H9 (cell line): ENCODE measurements at regions not wholly inside any gene's neighbourhood (a gene's known extent, or its start where the extent isn't known, plus 50 kb on each side); places are given as distances from the start of the nearest gene placed in this dataset.

Source experiments
- DNase-seq: peaks from one replicate; pipeline ENCODE4 v3.0.0-alpha.2; 2017
- H2AFZ ChIP-seq: one replicate; pipeline ENCODE4 v1.6.1; 2013; ENCODE audit warnings: mild to moderate bottlenecking, low read length, control low read depth, moderate library complexity
- H2AK5ac ChIP-seq: 2 replicates; pipeline ENCODE4 v1.6.1; 2013; ENCODE audit warnings: low read length, control low read depth, mixed read lengths; ENCODE audit not compliant: insufficient read length
- H2BK120ac ChIP-seq: one replicate; pipeline ENCODE4 v1.6.1; 2013; ENCODE audit warnings: low read depth, mild to moderate bottlenecking, low read length, control low read depth, inconsistent platforms; ENCODE audit not compliant: poor library complexity, severe bottlenecking
- H2BK12ac ChIP-seq: 2 replicates; pipeline ENCODE4 v1.6.1; 2013; ENCODE audit warnings: low read length, control low read depth, mixed read lengths, low read depth; ENCODE audit not compliant: insufficient read length
- H2BK15ac ChIP-seq: 2 replicates; pipeline ENCODE4 v1.6.1; 2013; ENCODE audit warnings: low read depth, low read length, control low read depth
- H2BK20ac ChIP-seq: one replicate; pipeline ENCODE4 v1.6.1; 2013; ENCODE audit warnings: low read depth, mild to moderate bottlenecking, low read length, control low read depth, inconsistent platforms; ENCODE audit not compliant: poor library complexity, severe bottlenecking
- H2BK5ac ChIP-seq: 2 replicates; pipeline ENCODE4 v1.6.1; 2013; ENCODE audit warnings: low read length, control low read depth, mixed read lengths; ENCODE audit not compliant: insufficient read length
- H3K14ac ChIP-seq: 2 replicates; pipeline ENCODE4 v1.6.1; 2013; ENCODE audit warnings: low read length, control low read depth; ENCODE audit not compliant: insufficient read depth
- H3K18ac ChIP-seq: 2 replicates; pipeline ENCODE4 v1.6.1; 2013; ENCODE audit warnings: low read depth, mild to moderate bottlenecking, mixed read lengths, low read length, control low read depth; ENCODE audit not compliant: insufficient read length
- H3K23ac ChIP-seq: 2 replicates; pipeline ENCODE4 v1.6.1; 2013; ENCODE audit warnings: low read length, control low read depth, mixed read lengths, low read depth; ENCODE audit not compliant: insufficient read length
- H3K23me2 ChIP-seq: 2 replicates; pipeline ENCODE4 v1.6.1; 2013; ENCODE audit warnings: low read depth, mild to moderate bottlenecking, mixed read lengths, low read length, control low read depth; ENCODE audit not compliant: insufficient read length, poor library complexity, severe bottlenecking
- H3K27ac ChIP-seq: 2 replicates; pipeline ENCODE4 v1.5.1; 2013; ENCODE audit warnings: low read length, control low read depth, mixed read lengths, low read depth; ENCODE audit not compliant: insufficient read length
- H3K27me3 ChIP-seq: 2 replicates; pipeline ENCODE4 v1.6.1; 2013; ENCODE audit warnings: low read length, control low read depth, inconsistent platforms; ENCODE audit not compliant: insufficient read depth
- H3K4ac ChIP-seq: 2 replicates; pipeline ENCODE4 v1.6.1; 2013; ENCODE audit warnings: low read depth, mild to moderate bottlenecking, control low read depth, inconsistent platforms, low read length, moderate library complexity
- H3K4me1 ChIP-seq: 2 replicates; pipeline ENCODE4 v1.6.1; 2013; ENCODE audit warnings: low read length, control low read depth, inconsistent platforms; ENCODE audit not compliant: insufficient read depth
- H3K4me2 ChIP-seq: 2 replicates; pipeline ENCODE4 v1.6.1; 2013; ENCODE audit warnings: low read length, control low read depth, mixed read lengths; ENCODE audit not compliant: insufficient read length, insufficient read depth
- H3K56ac ChIP-seq: 2 replicates; pipeline ENCODE4 v1.6.1; 2013; ENCODE audit warnings: low read depth, mild to moderate bottlenecking, mixed read lengths, low read length, control low read depth; ENCODE audit not compliant: insufficient read length
- H3K79me1 ChIP-seq: 2 replicates; pipeline ENCODE4 v1.6.1; 2013; ENCODE audit warnings: low read depth, mild to moderate bottlenecking, moderate library complexity, low read length, control low read depth, inconsistent platforms; ENCODE audit not compliant: insufficient read depth, poor library complexity, severe bottlenecking
- H3K79me2 ChIP-seq: 2 replicates; pipeline ENCODE4 v1.6.1; 2013; ENCODE audit warnings: low read length, control low read depth, inconsistent platforms; ENCODE audit not compliant: insufficient read depth
- H3K9ac ChIP-seq: 2 replicates; pipeline ENCODE4 v1.6.1; 2013; ENCODE audit warnings: low read length, control low read depth, mixed read lengths; ENCODE audit not compliant: insufficient read length; ENCODE audit errors: extremely low read depth
- H3K9me3 ChIP-seq: one replicate; pipeline ENCODE4 v1.6.1; 2013; ENCODE audit warnings: low read depth, low read length, inconsistent platforms; ENCODE audit not compliant: control insufficient read depth
- H3T11ph ChIP-seq: one replicate; pipeline ENCODE4 v1.6.1; 2013; ENCODE audit warnings: mild to moderate bottlenecking, low read length, control low read depth, inconsistent platforms
- H4K20me1 ChIP-seq: one replicate; pipeline ENCODE4 v1.6.1; 2013; ENCODE audit not compliant: control insufficient read depth, insufficient read length, insufficient read depth
- H4K5ac ChIP-seq: 2 replicates; pipeline ENCODE4 v1.6.1; 2013; ENCODE audit warnings: low read depth, mild to moderate bottlenecking, mixed read lengths, low read length, control low read depth; ENCODE audit not compliant: insufficient read length
- H4K8ac ChIP-seq: replicated peaks from 2 replicates; pipeline ENCODE4 v1.6.1; 2013; ENCODE audit warnings: low read length, control low read depth, mixed read lengths, low read depth; ENCODE audit not compliant: insufficient read length
- H4K91ac ChIP-seq: 2 replicates; pipeline ENCODE4 v1.6.1; 2013; ENCODE audit warnings: low read depth, mild to moderate bottlenecking, moderate library complexity, mixed read lengths, low read length, control low read depth; ENCODE audit not compliant: insufficient read length
- H3K27ac Mint-ChIP-seq, 3 experiments: 2 replicates in 2 of 3; 3 replicates in 1 of 3; pipeline ENCODE4 v1.8.0; 2020 to 2021; ENCODE audit warnings: mixed read lengths in 3 of 3, mild to moderate bottlenecking in 1 of 3, moderate library complexity in 1 of 3
- H3K27me3 Mint-ChIP-seq: 2 replicates; pipeline ENCODE4 v1.8.0; 2021; ENCODE audit warnings: low read depth, mild to moderate bottlenecking, moderate library complexity, mixed read lengths
- H3K36me3 Mint-ChIP-seq, 3 experiments: 2 replicates in 2 of 3; 3 replicates in 1 of 3; pipeline ENCODE4 v1.8.0; 2020 to 2021; ENCODE audit warnings: low read depth in 3 of 3, mixed read lengths in 3 of 3; ENCODE audit not compliant: insufficient read depth in 1 of 3
- H3K4me1 Mint-ChIP-seq, 2 experiments: 2 replicates each; pipeline ENCODE4 v1.8.0; 2020; ENCODE audit warnings: mixed read lengths in 2 of 2
- H3K4me3 Mint-ChIP-seq, 2 experiments: 2 replicates in 1 of 2; 3 replicates in 1 of 2; pipeline ENCODE4 v1.8.0; 2020 to 2021; ENCODE audit warnings: mild to moderate bottlenecking in 2 of 2, mixed read lengths in 2 of 2, moderate library complexity in 1 of 2
- H3K9me3 Mint-ChIP-seq, 2 experiments: 2 replicates in 1 of 2; 3 replicates in 1 of 2; pipeline ENCODE4 v1.8.0; 2020; ENCODE audit warnings: mild to moderate bottlenecking in 2 of 2, mixed read lengths in 2 of 2, moderate library complexity in 1 of 2
- TF ChIP-seq, protein P1 (sequence below): fragments of 200-600 bp; sonication (generic); conservative IDR thresholded peaks from 3 replicates; pipeline ENCODE4 v1.8.0; 2021; ENCODE audit warnings: antibody characterized with exemption, mild to moderate bottlenecking

GRCh38 chr5:120326651-120327050 is 137.4 kb upstream of the PRR16 start:
- Mint-ChIP-seq H3K27me3 (no peaks in the 10 kb centered on the region), H3K4me1 (no peaks in the 10 kb centered on the region), H3K9me3 (peaks cover 8 to 9% of the 10 kb centered on the region in 2 experiments), H3K27ac (no peak overlapping the region), H3K36me3 (peaks cover 0 to 5% (median 0%) of the 10 kb centered on the region in 3 experiments; a peak in 3 of 7 replicates), H3K4me3 (no peak overlapping the region)
- no peak overlapping the region for H3T11ph ChIP-seq
- no peak for DNase-seq
- H3K23me2 ChIP-seq: no peaks in the 10 kb centered on the region
- H2BK12ac ChIP-seq: no peak overlapping the region
- no peak overlapping the region for H4K5ac ChIP-seq
- no peak overlapping the region for H2AK5ac ChIP-seq
- H3K4me2 ChIP-seq: no peak overlapping the region
- no peaks in the 10 kb centered on the region for H3K27me3 ChIP-seq
- H3K23ac ChIP-seq: no peak overlapping the region
- no peak overlapping the region for H3K27ac ChIP-seq
- no peak overlapping the region for H3K4ac ChIP-seq
- H3K4me1 ChIP-seq: no peaks in the 10 kb centered on the region
- H4K20me1 ChIP-seq: no peaks in the 10 kb centered on the region
- TF ChIP-seq, protein P1, sequence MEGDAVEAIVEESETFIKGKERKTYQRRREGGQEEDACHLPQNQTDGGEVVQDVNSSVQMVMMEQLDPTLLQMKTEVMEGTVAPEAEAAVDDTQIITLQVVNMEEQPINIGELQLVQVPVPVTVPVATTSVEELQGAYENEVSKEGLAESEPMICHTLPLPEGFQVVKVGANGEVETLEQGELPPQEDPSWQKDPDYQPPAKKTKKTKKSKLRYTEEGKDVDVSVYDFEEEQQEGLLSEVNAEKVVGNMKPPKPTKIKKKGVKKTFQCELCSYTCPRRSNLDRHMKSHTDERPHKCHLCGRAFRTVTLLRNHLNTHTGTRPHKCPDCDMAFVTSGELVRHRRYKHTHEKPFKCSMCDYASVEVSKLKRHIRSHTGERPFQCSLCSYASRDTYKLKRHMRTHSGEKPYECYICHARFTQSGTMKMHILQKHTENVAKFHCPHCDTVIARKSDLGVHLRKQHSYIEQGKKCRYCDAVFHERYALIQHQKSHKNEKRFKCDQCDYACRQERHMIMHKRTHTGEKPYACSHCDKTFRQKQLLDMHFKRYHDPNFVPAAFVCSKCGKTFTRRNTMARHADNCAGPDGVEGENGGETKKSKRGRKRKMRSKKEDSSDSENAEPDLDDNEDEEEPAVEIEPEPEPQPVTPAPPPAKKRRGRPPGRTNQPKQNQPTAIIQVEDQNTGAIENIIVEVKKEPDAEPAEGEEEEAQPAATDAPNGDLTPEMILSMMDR: no peak
- no peak overlapping the region for H4K8ac ChIP-seq
- no peaks in the 10 kb centered on the region for H3K79me2 ChIP-seq
- H4K91ac ChIP-seq: no peak overlapping the region
- H3K79me1 ChIP-seq: no peaks in the 10 kb centered on the region
- no peak overlapping the region for H3K18ac ChIP-seq
- H2BK15ac ChIP-seq: no peak overlapping the region
- H3K9me3 ChIP-seq: no peaks in the 10 kb centered on the region
- no peak overlapping the region for H2BK120ac ChIP-seq
- H2BK5ac ChIP-seq: no peak overlapping the region
- no peak overlapping the region for H3K9ac ChIP-seq
- H2AFZ ChIP-seq: no peak overlapping the region
- H3K14ac ChIP-seq: no peak overlapping the region
- H2BK20ac ChIP-seq: no peak overlapping the region
- H3K56ac ChIP-seq: no peak overlapping the region
